ENCODE measurements at regions not wholly inside any gene's neighbourhood (a gene's known extent, or its start where the extent isn't known, plus 50 kb on each side); places are given as distances from the start of the nearest gene placed in this dataset.
A peak's percentile ranks its signal among the peaks of the same experiment; 100 is the strongest.

GRCh38 chr13:50461189-50461588 is 382.3 kb downstream of the DLEU7 start:
- H3K9me3 ChIP-seq = no peaks in the 10 kb centered on the region
- TF ChIP-seq POLR2AphosphoS5 (IDR thresholded peaks at IDR 0.05) = no peak
- no peak for TF ChIP-seq CTCF (IDR thresholded peaks at IDR 0.05)
- TF ChIP-seq POLR2A (IDR thresholded peaks at IDR 0.05; ENCODE audit: low read depth) = no peak
- TF ChIP-seq EP300 (IDR thresholded peaks at IDR 0.05) = no peak
- peaks cover 0 to 7% (median 4%) of the 10 kb centered on the region in 4 donors for H3K4me1 ChIP-seq
- no peaks in the 10 kb centered on the region for H3K27me3 ChIP-seq
- intact Hi-C loops (cut with DNase I) = no loop called here
- WGBS = 90% methylated on average over 3 of the region's 3 CpGs
- H3K36me3 ChIP-seq = no peaks in the 10 kb centered on the region
- H3K27ac ChIP-seq (replicated peaks in 1 of 4) = no peak overlapping the region
- no peak overlapping the region for H3K4me3 ChIP-seq
- no peak for DNase-seq (ENCODE audit: extremely low spot score)

GRCh38 chr13:50463719-50464118 is 379.8 kb downstream of the DLEU7 start:
- peaks cover 0 to 13% (median 7%) of the 10 kb centered on the region in 4 donors for H3K4me1 ChIP-seq
- no peaks in the 10 kb centered on the region for H3K36me3 ChIP-seq
- 92% methylated on average over 3 of the region's 3 CpGs for WGBS
- H3K9me3 ChIP-seq = no peaks in the 10 kb centered on the region
- no peaks in the 10 kb centered on the region for H3K27me3 ChIP-seq
- no peak for DNase-seq (ENCODE audit: extremely low spot score)
- TF ChIP-seq EP300 (IDR thresholded peaks at IDR 0.05) (no peak), POLR2AphosphoS5 (IDR thresholded peaks at IDR 0.05) (no peak), POLR2A (IDR thresholded peaks at IDR 0.05; ENCODE audit: low read depth) (no peak), CTCF (IDR thresholded peaks at IDR 0.05) (no peak)
- no peak overlapping the region for H3K4me3 ChIP-seq
- intact Hi-C loops (cut with DNase I) = no loop called here
- no peak overlapping the region for H3K27ac ChIP-seq (replicated peaks in 1 of 4)

- H3K9me3 ChIP-seq = no peaks in the 10 kb centered on the region
- no peak overlapping the region for H3K27ac ChIP-seq (replicated peaks in 1 of 4)
- intact Hi-C loops (cut with DNase I) = no loop called here
- 71% methylated on average over 10 of the region's 10 CpGs for WGBS
- H3K4me1 ChIP-seq = peaks cover 0 to 13% (median 5%) of the 10 kb centered on the region in 4 donors
- DNase-seq (ENCODE audit: extremely low spot score) = no peak
- H3K4me3 ChIP-seq = no peak overlapping the region
- no peak for TF ChIP-seq CTCF (IDR thresholded peaks at IDR 0.05)
- no peak for TF ChIP-seq EP300 (IDR thresholded peaks at IDR 0.05)
- no peak for TF ChIP-seq POLR2AphosphoS5 (IDR thresholded peaks at IDR 0.05)
- no peak for TF ChIP-seq POLR2A (IDR thresholded peaks at IDR 0.05; ENCODE audit: low read depth)
- no peaks in the 10 kb centered on the region for H3K36me3 ChIP-seq
- no peaks in the 10 kb centered on the region for H3K27me3 ChIP-seq
Measured at GRCh38 chr13:50464349-50465251, 378.9 kb downstream of the DLEU7 start.

GRCh38 chr13:50466456-50466855 is 377.0 kb downstream of the DLEU7 start:
- TF ChIP-seq POLR2A (IDR thresholded peaks at IDR 0.05; ENCODE audit: low read depth) = no peak
- no peak for TF ChIP-seq CTCF (IDR thresholded peaks at IDR 0.05)
- no peak for TF ChIP-seq POLR2AphosphoS5 (IDR thresholded peaks at IDR 0.05)
- no peak for TF ChIP-seq EP300 (IDR thresholded peaks at IDR 0.05)
- Histone ChIP-seq H3K27me3 (no peaks in the 10 kb centered on the region), H3K4me3 (no peak overlapping the region), H3K27ac (replicated peaks in 1 of 4) (peak overlapping the region in 1 of 4 donors; percentile 4), H3K9me3 (no peaks in the 10 kb centered on the region), H3K4me1 (peaks cover 0 to 13% (median 5%) of the 10 kb centered on the region in 4 donors), H3K36me3 (no peaks in the 10 kb centered on the region)
- WGBS = 68% methylated on average over 4 of the region's 6 CpGs
- no peak for DNase-seq (ENCODE audit: extremely low spot score)
- intact Hi-C loops (cut with DNase I) = no loop called here

All from esophagus muscularis mucosa (tissue), 4 donors.